GM23248 (cell line): ENCODE measurements at regions not wholly inside any gene's neighbourhood (a gene's known extent, or its start where the extent isn't known, plus 50 kb on each side); places are given as distances from the start of the nearest gene placed in this dataset.

Source experiments
- EZH2 ChIP-seq: fragments of 200-600 bp; sonication (generic); IDR thresholded peaks from 2 replicates; pipeline ENCODE4 v1.6.1; 2018; ENCODE audit warnings: antibody characterized with exemption, mild to moderate bottlenecking; ENCODE audit not compliant: insufficient read depth, poor library complexity, severe bottlenecking
- EZH2phosphoT487 ChIP-seq: fragments of 200-600 bp; sonication (generic); IDR thresholded peaks from 2 replicates; pipeline ENCODE4 v1.6.1; 2018; ENCODE audit warnings: antibody characterized with exemption, moderate library complexity, mild to moderate bottlenecking, low read depth; ENCODE audit not compliant: insufficient read depth

GRCh38 chr13:108005231-108005630 is 210.1 kb downstream of the LIG4 start:
- TF ChIP-seq EZH2: no peak
- no peak for TF ChIP-seq EZH2phosphoT487
